CD14-positive monocyte (primary cell): ENCODE measurements at regions not wholly inside any gene's neighbourhood (a gene's known extent, or its start where the extent isn't known, plus 50 kb on each side); places are given as distances from the start of the nearest gene placed in this dataset.

Experiments
- DNase-seq, 3 donors: peaks; one replicate each; pipeline ENCODE4 v3.0.0-alpha.2; 2011 to 2022
- H2AFZ ChIP-seq: 2 replicates; pipeline ENCODE4 v1.6.0; 2012; ENCODE audit warnings: mild to moderate bottlenecking, low read depth, low read length, inconsistent platforms; ENCODE audit not compliant: insufficient read depth, poor library complexity, severe bottlenecking
- H3K27ac ChIP-seq, 2 donors: 1 replicate in 1 of 2; 2 replicates in 1 of 2; pipeline ENCODE4 v1.5.1; 2012 to 2013; ENCODE audit warnings: low read length in 2 of 2, control low read depth in 1 of 2, inconsistent platforms in 1 of 2, low read depth in 1 of 2, mild to moderate bottlenecking in 1 of 2
- H3K27me3 ChIP-seq, 2 donors: one replicate each; pipeline versions ENCODE4 v1.6.0 to v1.6.1; 2011 to 2013; ENCODE audit warnings: low read length in 2 of 2; ENCODE audit not compliant: control insufficient read depth in 2 of 2, insufficient read depth in 2 of 2
- H3K36me3 ChIP-seq, 2 donors: replicated peaks in 1 of 2; 1 replicate in 1 of 2; 2 replicates in 1 of 2; pipeline versions ENCODE4 v1.5.1 to v1.6.1; 2012 to 2013; ENCODE audit warnings: low read length in 2 of 2, control low read depth in 1 of 2, inconsistent platforms in 1 of 2, mild to moderate bottlenecking in 1 of 2; ENCODE audit not compliant: insufficient read depth in 2 of 2, control insufficient read depth in 1 of 2
- H3K4me1 ChIP-seq, 2 donors: 1 replicate in 1 of 2; 2 replicates in 1 of 2; pipeline versions ENCODE4 v1.5.1 to v1.6.1; 2012 to 2013; ENCODE audit warnings: low read length in 2 of 2, control low read depth in 1 of 2, inconsistent platforms in 1 of 2, mild to moderate bottlenecking in 1 of 2, moderate library complexity in 1 of 2; ENCODE audit not compliant: insufficient read depth in 2 of 2, control insufficient read depth in 1 of 2
- H3K4me2 ChIP-seq: replicated peaks from 2 replicates; pipeline ENCODE3; 2012; ENCODE audit warnings: low read length, moderate library complexity, mild to moderate bottlenecking; ENCODE audit not compliant: poor library complexity, severe bottlenecking; ENCODE audit errors: extremely low read depth
- H3K4me3 ChIP-seq, 3 experiments: fragments of 200-600 bp in 1 of 3; sonication (generic) in 1 of 3; replicated peaks in 1 of 3; 1 replicate in 2 of 3; 2 replicates in 1 of 3; pipeline ENCODE4 v1.5.1; 2011 to 2013; ENCODE audit warnings: low read length in 3 of 3, mild to moderate bottlenecking in 3 of 3, control low read depth in 2 of 3, low read depth in 2 of 3, inconsistent platforms in 1 of 3, moderate library complexity in 1 of 3
- H3K79me2 ChIP-seq: 2 replicates; pipeline ENCODE4 v1.6.0; 2012; ENCODE audit warnings: mild to moderate bottlenecking, control low read depth, inconsistent platforms, low read length, moderate library complexity; ENCODE audit not compliant: insufficient read depth
- H3K9ac ChIP-seq: 2 replicates; pipeline ENCODE4 v1.6.0; 2017; ENCODE audit warnings: low read length, mild to moderate bottlenecking; ENCODE audit not compliant: insufficient read depth, poor library complexity, severe bottlenecking
- H3K9me3 ChIP-seq, 2 donors: replicated peaks in 1 of 2; 1 replicate in 1 of 2; 2 replicates in 1 of 2; pipeline versions ENCODE4 v1.5.1 to v1.6.1; 2012 to 2013; ENCODE audit warnings: low read length in 2 of 2, control low read depth in 1 of 2; ENCODE audit not compliant: control insufficient read depth in 1 of 2, insufficient read depth in 1 of 2
- H4K20me1 ChIP-seq: 2 replicates; pipeline ENCODE4 v1.6.0; 2012; ENCODE audit warnings: mild to moderate bottlenecking, low read length, control low read depth, moderate library complexity; ENCODE audit not compliant: insufficient read depth
- H3K27ac Mint-ChIP-seq, 7 donors: one replicate each; pipeline ENCODE4 v1.8.0; 2020; ENCODE audit warnings: mild to moderate bottlenecking in 7 of 7, mixed read lengths in 7 of 7, moderate library complexity in 6 of 7, inconsistent platforms in 2 of 7
- H3K27me3 Mint-ChIP-seq, 3 donors: one replicate each; pipeline ENCODE4 v1.8.0; 2021 to 2022; ENCODE audit warnings: low read depth in 3 of 3, mild to moderate bottlenecking in 3 of 3, mixed read lengths in 3 of 3, moderate library complexity in 3 of 3, inconsistent platforms in 1 of 3
- H3K36me3 Mint-ChIP-seq, 2 donors: one replicate each; pipeline ENCODE4 v1.8.0; 2020; ENCODE audit warnings: mixed read lengths in 2 of 2, inconsistent platforms in 1 of 2, mild to moderate bottlenecking in 1 of 2
- H3K4me1 Mint-ChIP-seq: one replicate; pipeline ENCODE4 v1.8.0; 2020; ENCODE audit warnings: mild to moderate bottlenecking, mixed read lengths
- H3K4me3 Mint-ChIP-seq, 2 donors: one replicate each; pipeline ENCODE4 v1.8.0; 2020; ENCODE audit warnings: mild to moderate bottlenecking in 2 of 2, mixed read lengths in 2 of 2, moderate library complexity in 1 of 2
- H3K9me3 Mint-ChIP-seq, 7 donors: one replicate each; pipeline ENCODE4 v1.8.0; 2020 to 2022; ENCODE audit warnings: mixed read lengths in 7 of 7, mild to moderate bottlenecking in 6 of 7, moderate library complexity in 6 of 7, inconsistent platforms in 2 of 7
- WGBS: methylation state at CpG from one replicate; pipeline ENCODE4 v1.1.5; 2013; ENCODE audit warnings: missing lambda C conversion rate; ENCODE audit not compliant: insufficient coverage; 5-methylcytosine and 5-hydroxymethylcytosine counted together
- intact Hi-C, 2 donors: fragments of 100-400 bp; cut with micrococcal nuclease; formaldehyde crosslinking; loops; one replicate each; pipeline versions ENCODE4 v1.15.0 to v1.15.1; 2023
- TF ChIP-seq, protein P1 (sequence below): fragments of 200-600 bp; IDR thresholded peaks from one replicate; pipeline ENCODE4 v1.8.0; 2022; ENCODE audit warnings: antibody characterized with exemption, mild to moderate bottlenecking

DNA sequence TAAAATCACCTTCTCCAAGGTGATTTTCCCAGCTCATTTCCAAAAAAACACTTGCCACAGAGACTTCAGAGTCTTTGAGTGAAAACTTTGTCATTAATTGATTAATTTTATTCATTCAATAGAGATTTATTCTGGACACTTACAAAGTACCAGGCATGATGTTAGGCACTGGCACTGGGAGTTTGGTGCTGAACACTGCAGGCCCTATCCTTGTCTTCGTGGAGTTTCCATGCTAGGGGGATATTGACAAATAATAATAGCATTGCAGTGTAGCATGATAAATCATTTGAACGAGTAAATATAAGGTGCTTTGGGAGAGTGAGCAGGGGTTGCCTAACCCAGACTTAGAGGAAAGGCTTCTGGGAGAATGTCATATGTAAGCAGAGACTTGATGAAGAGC lies 145.7 kb downstream of the SOX4 start:
- H3K27me3 Mint-ChIP-seq: no peaks in the 10 kb centered on the region
- Histone ChIP-seq H3K79me2 (no peaks in the 10 kb centered on the region), H2AFZ (no peak overlapping the region), H3K27me3 (no peaks in the 10 kb centered on the region), H4K20me1 (no peaks in the 10 kb centered on the region), H3K4me1 (no peaks in the 10 kb centered on the region), H3K9ac (no peak overlapping the region), H3K9me3 (no peaks in the 10 kb centered on the region), H3K4me2 (no peak overlapping the region), H3K4me3 (no peak overlapping the region), H3K27ac (no peak overlapping the region), H3K36me3 (no peaks in the 10 kb centered on the region)
- intact Hi-C loops: no loop called here
- TF ChIP-seq, protein P1, sequence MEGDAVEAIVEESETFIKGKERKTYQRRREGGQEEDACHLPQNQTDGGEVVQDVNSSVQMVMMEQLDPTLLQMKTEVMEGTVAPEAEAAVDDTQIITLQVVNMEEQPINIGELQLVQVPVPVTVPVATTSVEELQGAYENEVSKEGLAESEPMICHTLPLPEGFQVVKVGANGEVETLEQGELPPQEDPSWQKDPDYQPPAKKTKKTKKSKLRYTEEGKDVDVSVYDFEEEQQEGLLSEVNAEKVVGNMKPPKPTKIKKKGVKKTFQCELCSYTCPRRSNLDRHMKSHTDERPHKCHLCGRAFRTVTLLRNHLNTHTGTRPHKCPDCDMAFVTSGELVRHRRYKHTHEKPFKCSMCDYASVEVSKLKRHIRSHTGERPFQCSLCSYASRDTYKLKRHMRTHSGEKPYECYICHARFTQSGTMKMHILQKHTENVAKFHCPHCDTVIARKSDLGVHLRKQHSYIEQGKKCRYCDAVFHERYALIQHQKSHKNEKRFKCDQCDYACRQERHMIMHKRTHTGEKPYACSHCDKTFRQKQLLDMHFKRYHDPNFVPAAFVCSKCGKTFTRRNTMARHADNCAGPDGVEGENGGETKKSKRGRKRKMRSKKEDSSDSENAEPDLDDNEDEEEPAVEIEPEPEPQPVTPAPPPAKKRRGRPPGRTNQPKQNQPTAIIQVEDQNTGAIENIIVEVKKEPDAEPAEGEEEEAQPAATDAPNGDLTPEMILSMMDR: no peak
- no peaks in the 10 kb centered on the region for H3K36me3 Mint-ChIP-seq
- no peak overlapping the region for H3K27ac Mint-ChIP-seq
- no peak for DNase-seq
- peaks cover 0 to 6% (median 0%) of the 10 kb centered on the region in 7 donors for H3K9me3 Mint-ChIP-seq
- no peak overlapping the region for H3K4me3 Mint-ChIP-seq
- WGBS: 86% methylated on average over 2 of the region's 2 CpGs
- H3K4me1 Mint-ChIP-seq: peaks cover 15% of the 10 kb centered on the region

DNA sequence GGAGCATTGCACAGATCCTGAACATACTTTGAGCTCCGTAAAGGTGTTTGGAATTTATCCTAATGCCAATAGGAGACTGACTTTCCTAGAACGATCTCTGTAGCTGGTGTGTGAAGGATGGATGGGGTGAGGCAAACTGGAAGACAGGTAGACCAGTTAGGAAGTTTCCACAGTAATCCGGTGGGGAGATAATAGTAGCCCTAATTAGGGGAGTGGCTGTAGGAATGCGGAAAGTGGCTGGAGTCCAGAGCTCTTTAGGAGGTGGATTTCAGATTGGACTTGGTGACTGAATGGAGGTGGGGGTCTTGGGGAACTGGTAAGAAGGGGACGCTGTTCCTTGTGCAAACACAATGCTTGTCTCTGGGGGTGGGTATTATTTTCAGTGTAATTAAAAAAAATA lies 146.3 kb downstream of the SOX4 start:
- Histone ChIP-seq H3K4me2 (no peak overlapping the region), H3K9me3 (no peaks in the 10 kb centered on the region)
- H3K27me3 Mint-ChIP-seq: no peaks in the 10 kb centered on the region

More for the DNA sequence above, 146.3 kb downstream of the SOX4 start:
- Histone ChIP-seq H3K4me1 (no peaks in the 10 kb centered on the region), H4K20me1 (no peaks in the 10 kb centered on the region), H2AFZ (no peak overlapping the region), H3K9ac (no peak overlapping the region), H3K4me3 (no peak overlapping the region), H3K79me2 (no peaks in the 10 kb centered on the region), H3K27ac (no peak overlapping the region), H3K27me3 (no peaks in the 10 kb centered on the region), H3K36me3 (no peaks in the 10 kb centered on the region)
- TF ChIP-seq, protein P1: no peak
- intact Hi-C loops: no loop called here
- Mint-ChIP-seq H3K36me3 (no peaks in the 10 kb centered on the region), H3K4me1 (peaks cover 15% of the 10 kb centered on the region), H3K4me3 (no peak overlapping the region), H3K27ac (peak overlapping the region in 1 of 7 donors; percentile 0), H3K9me3 (peaks cover 0 to 6% (median 0%) of the 10 kb centered on the region in 7 donors)
- no peak for DNase-seq
- 98% methylated on average over 4 of the region's 5 CpGs for WGBS
